Mesodermal cell (in vitro differentiated cells): ENCODE measurements at regions not wholly inside any gene's neighbourhood (a gene's known extent, or its start where the extent isn't known, plus 50 kb on each side); places are given as distances from the start of the nearest gene placed in this dataset.

ENCODE experiments used
- H3K27ac ChIP-seq: 2 replicates; pipeline ENCODE4 v1.7.0; 2013; ENCODE audit warnings: mild to moderate bottlenecking, low read depth, low read length, moderate library complexity; ENCODE audit not compliant: severe bottlenecking
- H3K36me3 ChIP-seq: 2 replicates; pipeline ENCODE4 v1.7.1; 2013; ENCODE audit warnings: mild to moderate bottlenecking, low read length, moderate library complexity; ENCODE audit not compliant: control insufficient read depth, insufficient read depth
- H3K4me1 ChIP-seq: one replicate; pipeline ENCODE4 v1.7.1; 2013; ENCODE audit warnings: mild to moderate bottlenecking, low read length; ENCODE audit not compliant: insufficient read depth, control insufficient read depth, poor library complexity, severe bottlenecking
- H3K4me3 ChIP-seq: 2 replicates; pipeline ENCODE4 v1.7.0; 2013; ENCODE audit warnings: low read length, control low read depth, mild to moderate bottlenecking; ENCODE audit not compliant: insufficient read depth, poor library complexity, severe bottlenecking; ENCODE audit errors: extremely low read depth
- H3K9me3 ChIP-seq: 2 replicates; pipeline ENCODE4 v1.7.1; 2013; ENCODE audit warnings: mild to moderate bottlenecking, low read length, moderate library complexity; ENCODE audit not compliant: control insufficient read depth
- WGBS, 2 experiments: methylation state at CpG; one replicate each; pipeline ENCODE4 v1.1.5; 2013; ENCODE audit warnings: missing lambda C conversion rate in 2 of 2; ENCODE audit not compliant: insufficient coverage in 2 of 2; 5-methylcytosine and 5-hydroxymethylcytosine counted together

DNA sequence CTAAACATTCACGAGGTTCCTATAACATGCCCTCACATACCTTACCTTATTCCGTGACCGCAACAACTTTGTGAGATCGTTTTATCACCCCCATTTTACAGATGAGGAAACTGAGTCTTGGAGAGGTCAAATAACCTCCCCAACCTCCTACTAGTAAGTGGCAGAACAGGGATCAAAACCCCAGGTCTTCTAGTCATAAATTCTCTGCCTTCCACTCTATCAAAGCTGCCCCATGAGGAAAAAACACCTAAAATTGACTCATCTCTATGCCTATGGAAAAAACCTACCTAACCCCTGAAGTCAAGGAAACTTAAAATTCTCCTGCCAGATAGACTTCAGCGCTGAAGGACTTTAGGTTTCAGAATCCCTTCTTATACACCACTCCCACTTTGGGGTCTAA, 69.5 kb upstream of the ERRFI1 start:
- Histone ChIP-seq H3K27ac (peak overlapping the region; percentile 17), H3K4me3 (no peak overlapping the region), H3K36me3 (no peaks in the 10 kb centered on the region), H3K9me3 (no peaks in the 10 kb centered on the region), H3K4me1 (peaks cover 55% of the 10 kb centered on the region)
- WGBS, 2 experiments, result 93 to 100% methylated on average over 1 to 3 of the region's 5 CpGs

DNA sequence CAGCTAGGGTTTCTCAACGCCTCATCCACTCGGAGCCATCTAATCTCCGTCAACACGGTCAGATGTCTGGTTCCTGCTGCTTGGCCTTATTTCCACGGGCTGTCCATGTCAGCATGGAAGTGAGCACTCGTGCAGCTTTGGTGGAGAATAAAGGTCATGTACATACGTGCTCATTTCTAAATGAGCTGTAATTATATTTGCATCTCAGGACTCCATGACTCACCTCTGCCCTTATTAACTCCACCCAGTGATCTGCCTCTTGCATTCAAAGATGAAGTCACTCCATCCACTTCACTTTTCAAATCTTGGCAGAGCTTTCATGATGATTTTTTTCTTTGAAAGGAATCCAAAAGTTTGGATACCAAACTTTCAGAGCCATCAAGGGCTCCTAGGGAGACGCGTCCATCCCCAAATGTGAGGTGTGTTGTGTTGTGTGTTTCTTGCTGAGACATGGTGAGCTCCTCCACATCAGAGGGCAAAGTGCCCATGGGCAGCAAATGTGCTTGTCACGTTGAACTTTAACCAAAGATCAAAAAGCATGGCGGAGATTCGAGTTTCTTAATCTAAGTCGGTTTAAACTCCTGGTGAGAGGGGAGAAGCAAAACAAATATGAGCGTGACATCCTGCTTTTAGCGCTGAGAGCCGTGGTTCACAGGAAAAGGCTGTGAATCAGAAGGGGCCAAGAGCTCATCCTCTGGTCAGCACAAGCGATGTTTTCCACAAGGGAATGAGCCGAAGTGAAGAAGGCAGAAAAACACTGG, 68.6 kb upstream of the ERRFI1 start:
- Histone ChIP-seq H3K4me1 (peaks cover 63% of the 10 kb centered on the region), H3K27ac (peak overlapping the region; percentile 65), H3K9me3 (no peaks in the 10 kb centered on the region), H3K4me3 (no peak overlapping the region), H3K36me3 (no peaks in the 10 kb centered on the region)
- WGBS, 2 experiments, result 83 to 85% methylated on average over 15 to 16 of the region's 18 CpGs

DNA sequence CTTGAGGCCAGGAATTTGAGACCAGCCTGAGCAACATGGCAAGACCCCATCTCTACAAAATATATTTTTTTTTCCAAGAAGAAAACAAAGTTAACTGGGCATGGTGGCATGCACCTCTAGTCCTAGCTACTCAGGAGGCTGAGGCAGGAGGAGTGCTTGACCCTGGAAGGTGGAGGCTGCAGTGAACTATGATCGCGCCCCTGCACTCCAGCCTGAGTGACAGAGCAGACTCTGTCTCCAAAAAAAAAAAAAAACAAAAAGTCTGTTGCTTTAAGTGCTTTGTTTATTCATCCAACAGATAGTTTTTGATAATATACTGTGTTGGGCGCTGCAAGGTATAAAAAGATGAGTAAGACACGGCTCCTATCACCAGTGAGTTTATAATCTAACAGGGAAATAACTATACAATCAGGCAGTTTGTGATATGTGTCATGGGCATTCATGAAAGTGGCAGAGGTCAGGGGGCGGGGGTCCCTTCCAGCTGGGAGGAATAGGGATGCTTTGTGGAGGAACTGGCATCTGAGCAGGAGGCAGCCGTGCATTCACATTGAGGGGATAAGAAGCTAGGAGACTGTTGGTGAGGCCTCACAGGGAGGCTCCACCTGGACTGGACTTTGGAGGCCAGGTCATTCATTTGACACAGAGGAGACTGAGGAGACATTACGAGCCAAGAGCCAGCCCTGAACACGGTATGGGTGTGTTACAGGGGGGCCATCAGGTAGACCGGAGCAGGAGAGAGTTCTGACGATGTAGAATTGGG, 67.3 kb upstream of the ERRFI1 start:
- 87 to 94% methylated on average over 4 to 6 of the region's 10 CpGs for WGBS, 2 experiments
- Histone ChIP-seq H3K4me3 (no peak overlapping the region), H3K9me3 (no peaks in the 10 kb centered on the region), H3K36me3 (no peaks in the 10 kb centered on the region), H3K4me1 (peaks cover 69% of the 10 kb centered on the region), H3K27ac (no peak overlapping the region)

DNA sequence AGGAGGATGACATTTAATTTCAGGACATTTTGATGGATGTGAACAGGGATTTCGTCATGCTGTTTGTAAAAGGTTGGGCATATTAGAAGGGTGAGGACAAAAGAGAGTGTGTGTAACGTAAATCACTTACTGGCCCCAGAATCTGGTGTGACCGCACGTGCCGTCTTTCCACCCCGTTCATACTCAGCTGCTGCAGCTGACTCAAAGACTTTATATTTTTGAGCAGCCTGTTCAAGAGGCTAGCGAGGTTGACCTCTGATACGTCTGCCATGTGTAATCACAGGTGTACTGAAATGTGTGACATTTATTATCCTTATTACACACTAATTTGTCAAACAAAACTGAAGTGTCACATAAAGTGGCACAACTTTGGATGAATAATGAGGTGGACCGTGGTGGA, 66.5 kb upstream of the ERRFI1 start:
- no peaks in the 10 kb centered on the region for H3K36me3 ChIP-seq
- 91 to 94% methylated on average over 2 to 7 of the region's 9 CpGs for WGBS, 2 experiments
- no peak overlapping the region for H3K27ac ChIP-seq
- H3K4me1 ChIP-seq, result peaks cover 64% of the 10 kb centered on the region
- no peak overlapping the region for H3K4me3 ChIP-seq
- no peaks in the 10 kb centered on the region for H3K9me3 ChIP-seq

DNA sequence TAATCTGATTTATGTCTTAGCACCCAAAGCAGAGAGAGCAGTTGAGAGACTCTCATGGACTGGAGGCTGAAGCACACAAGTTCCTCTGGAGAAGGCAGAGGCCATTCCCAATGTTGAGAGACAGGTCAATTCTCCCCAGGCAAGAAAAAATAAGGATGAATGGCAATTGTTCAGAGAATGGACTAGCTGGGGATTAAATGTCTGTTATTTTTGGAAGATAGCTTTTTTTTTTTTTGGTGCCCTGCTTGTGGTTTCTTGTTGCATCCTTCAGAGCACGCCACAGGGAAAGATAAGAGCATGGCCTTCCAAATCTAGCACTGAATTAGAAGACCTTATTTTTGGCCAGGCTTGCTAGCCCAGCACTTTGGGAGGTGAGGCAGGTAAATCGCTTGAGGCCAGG, 65.6 kb upstream of the ERRFI1 start:
- H3K27ac ChIP-seq, result no peak overlapping the region
- no peaks in the 10 kb centered on the region for H3K36me3 ChIP-seq
- no peaks in the 10 kb centered on the region for H3K9me3 ChIP-seq
- WGBS, 2 experiments, result 90 to 100% methylated on average over 1 to 2 of the region's 2 CpGs
- no peak overlapping the region for H3K4me3 ChIP-seq
- peaks cover 54% of the 10 kb centered on the region for H3K4me1 ChIP-seq

DNA sequence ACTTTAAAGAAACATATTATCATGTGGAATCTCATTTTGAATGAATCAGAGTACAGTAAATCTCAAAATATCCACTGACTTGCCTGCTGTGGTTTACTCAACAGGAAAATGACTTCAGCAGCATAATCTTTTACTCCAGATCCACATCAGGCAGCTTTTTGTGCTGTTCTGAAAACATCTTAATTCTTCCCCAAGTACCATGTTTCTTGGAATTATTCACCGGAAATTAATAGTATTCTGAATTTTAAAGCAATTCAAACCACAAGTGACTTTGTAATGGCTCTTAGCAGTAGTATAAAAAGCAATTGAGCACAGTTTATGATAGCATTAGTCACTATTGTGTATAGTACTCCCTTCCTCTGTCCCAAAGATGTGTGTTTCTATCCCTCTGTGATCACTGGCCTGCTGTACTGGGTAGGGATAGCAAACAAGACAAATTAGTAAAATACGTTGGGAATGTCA, 64.2 kb upstream of the ERRFI1 start:
- no peaks in the 10 kb centered on the region for H3K36me3 ChIP-seq
- H3K27ac ChIP-seq, result peak overlapping the region; percentile 76

DNA sequence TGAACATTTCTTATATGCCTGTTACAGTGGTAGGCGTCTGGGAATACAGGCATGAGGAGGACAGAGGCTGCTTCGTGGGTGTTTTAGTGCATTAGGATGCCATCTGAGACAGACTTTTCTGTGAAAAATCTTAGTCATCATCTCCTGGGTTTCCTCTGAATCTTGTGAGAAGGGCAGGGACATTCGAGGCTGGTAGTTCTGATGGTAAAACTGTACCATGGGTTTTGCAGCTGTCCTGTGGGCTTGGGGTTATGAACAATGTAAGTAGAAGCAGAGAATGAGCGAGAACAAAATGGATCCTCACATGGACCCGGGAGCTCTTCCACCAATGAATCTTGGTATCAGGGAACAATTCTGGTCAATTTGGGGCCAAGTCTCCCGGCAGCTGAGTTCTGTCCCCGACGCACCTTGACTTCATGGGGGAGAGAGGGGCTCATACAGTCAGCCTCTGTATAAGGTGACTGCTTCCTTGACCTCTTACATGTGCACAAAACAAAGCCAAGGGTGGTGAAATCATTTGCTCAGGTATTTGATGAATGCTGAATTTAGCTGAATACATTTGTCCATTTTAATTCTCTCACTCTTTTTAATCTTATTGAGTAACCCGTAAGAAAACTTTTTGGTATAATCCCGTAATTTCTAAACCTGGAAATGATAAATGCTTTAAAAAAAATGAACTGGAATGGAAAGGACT, 63.6 kb upstream of the ERRFI1 start:
- WGBS, 2 experiments, result 88 to 93% methylated on average over 7 of the region's 10 CpGs
- Histone ChIP-seq H3K27ac (peak overlapping the region; percentile 76), H3K4me3 (no peak overlapping the region), H3K9me3 (peaks cover 3% of the 10 kb centered on the region), H3K4me1 (peaks cover 47% of the 10 kb centered on the region), H3K36me3 (no peaks in the 10 kb centered on the region)

More for the DNA sequence above, 64.2 kb upstream of the ERRFI1 start:
- no peak overlapping the region for H3K4me3 ChIP-seq
- peaks cover 45% of the 10 kb centered on the region for H3K4me1 ChIP-seq
- 93% methylated on average over 1 of the region's 2 CpGs; no CpG with 5 or more reads in 1 of the 2 experiments for WGBS, 2 experiments
- H3K9me3 ChIP-seq, result peaks cover 3% of the 10 kb centered on the region

DNA sequence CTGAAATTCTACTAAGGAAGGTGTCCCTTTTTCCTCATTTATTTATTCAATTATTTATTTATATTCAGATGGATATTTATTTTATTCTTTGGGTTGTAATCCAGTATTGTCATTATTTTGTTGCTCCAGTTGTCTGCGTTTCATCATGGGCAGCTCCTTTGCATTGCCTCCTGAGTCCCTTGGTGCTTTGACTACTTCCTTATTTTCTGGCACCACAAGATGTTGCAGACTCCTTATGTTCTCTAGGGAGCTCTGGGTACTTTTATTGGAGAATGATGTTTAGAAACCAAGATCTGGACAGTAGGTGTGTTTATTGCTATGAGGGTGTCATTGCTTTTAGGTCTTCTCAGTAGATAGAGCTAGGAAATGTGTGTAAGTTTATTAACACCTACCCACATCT, 59.9 kb upstream of the ERRFI1 start:
- no CpG with 5 or more reads among the region's 1 CpG for WGBS, 2 experiments
- H3K36me3 ChIP-seq, result no peaks in the 10 kb centered on the region
- peaks cover 3% of the 10 kb centered on the region for H3K9me3 ChIP-seq
- H3K27ac ChIP-seq, result no peak overlapping the region
- H3K4me3 ChIP-seq, result no peak overlapping the region
- peaks cover 39% of the 10 kb centered on the region for H3K4me1 ChIP-seq

DNA sequence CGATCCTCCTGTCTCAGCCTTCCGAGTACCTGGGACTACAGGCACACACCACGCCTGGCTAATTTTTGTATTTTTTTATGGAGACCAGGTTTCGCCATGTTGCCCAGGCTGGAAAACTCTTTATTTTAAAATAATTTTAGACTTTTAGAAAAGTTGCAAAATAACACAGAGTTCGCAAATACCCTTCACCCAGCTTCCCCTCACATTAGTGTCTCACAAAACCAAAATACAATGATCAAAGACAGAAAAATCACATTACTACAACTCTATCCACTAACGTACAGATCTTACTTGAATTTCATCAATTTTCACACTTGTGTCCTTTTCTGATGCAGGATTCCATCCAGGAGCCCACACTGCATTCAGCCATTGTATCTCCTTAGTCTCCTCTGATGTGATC, 58.8 kb upstream of the ERRFI1 start:
- Histone ChIP-seq H3K4me3 (no peak overlapping the region), H3K27ac (no peak overlapping the region), H3K9me3 (peaks cover 3% of the 10 kb centered on the region), H3K4me1 (peaks cover 30% of the 10 kb centered on the region), H3K36me3 (no peaks in the 10 kb centered on the region)
- 90 to 94% methylated on average over 3 of the region's 6 CpGs for WGBS, 2 experiments

DNA sequence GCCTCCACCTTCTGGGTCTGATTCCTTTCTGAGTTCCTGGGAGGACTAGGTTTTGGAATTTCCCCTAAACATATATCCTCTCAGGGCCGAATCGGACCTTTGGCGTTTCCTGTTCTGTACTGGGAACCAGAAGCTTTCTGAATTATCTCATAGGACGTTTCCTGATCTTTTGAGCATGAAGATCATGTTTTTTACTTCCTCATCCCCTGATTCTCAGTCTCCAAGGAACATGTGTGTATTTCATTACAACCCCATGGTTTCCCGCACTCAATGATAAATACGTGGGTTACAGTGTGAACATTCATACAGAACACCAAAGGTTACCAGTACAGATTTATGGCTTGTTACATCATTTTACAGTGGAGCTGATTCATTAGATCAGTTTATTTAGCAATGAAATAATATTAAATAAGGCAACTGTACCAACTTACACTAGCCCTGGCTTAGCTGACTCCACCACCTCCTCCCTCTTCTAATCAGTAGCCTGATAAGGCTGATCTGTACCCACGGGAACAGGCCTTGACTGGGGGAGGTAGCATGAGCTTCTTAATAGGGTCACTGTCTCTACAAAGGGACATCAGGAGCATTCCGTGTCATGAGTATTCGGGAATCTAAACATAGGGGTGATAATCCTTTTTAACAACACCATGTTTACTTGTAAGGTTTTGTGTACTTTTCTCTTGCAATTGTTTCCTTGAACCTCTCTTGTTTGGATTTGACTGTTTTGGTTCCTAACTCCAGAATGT, 57.8 kb upstream of the ERRFI1 start:
- H3K4me3 ChIP-seq, result no peak overlapping the region
- 75 to 90% methylated on average over 2 to 6 of the region's 9 CpGs for WGBS, 2 experiments
- H3K36me3 ChIP-seq, result no peaks in the 10 kb centered on the region
- H3K9me3 ChIP-seq, result peaks cover 3% of the 10 kb centered on the region
- H3K27ac ChIP-seq, result peak overlapping the region; percentile 86
- peaks cover 27% of the 10 kb centered on the region for H3K4me1 ChIP-seq
